OCI-LY7 (cell line): ENCODE measurements at regions not wholly inside any gene's neighbourhood (a gene's known extent, or its start where the extent isn't known, plus 50 kb on each side); places are given as distances from the start of the nearest gene placed in this dataset.

Source experiments
- BruUV-seq: library from RNA; stranded (reverse); fragments of 400-500 nt; replicated peaks from 2 replicates; lab custom pipeline; 2021; lab: Mats Ljungman, UMichigan
- CTCF ChIA-PET: fragments of 300-600 bp; sonication (Branson Sonifier 250); formaldehyde crosslinking; loops from one replicate; lab custom pipeline; 2022; ENCODE audit warnings: antibody characterized with exemption; ENCODE audit not compliant: unreplicated experiment; lab: Charles Lee
- POLR2A ChIA-PET: fragments of 300-600 bp; sonication (Branson Sonifier 250); formaldehyde crosslinking; loops from one replicate; lab custom pipeline; 2022; ENCODE audit warnings: antibody characterized with exemption; lab: Charles Lee
- DNase-seq: peaks from one replicate; pipeline ENCODE4 v3.0.0-alpha.2; 2015; ENCODE audit warnings: low spot score
- H2AFZ ChIP-seq: fragments of 200-600 bp; sonication (generic), shearing (Covaris generic); 2 replicates; pipeline ENCODE4 v1.6.1; 2014; ENCODE audit warnings: mild to moderate bottlenecking, antibody characterized with exemption, low read length, moderate library complexity
- H3K27ac ChIP-seq: fragments of 200-600 bp; sonication (generic); 2 replicates; pipeline ENCODE4 v1.5.1; 2014; ENCODE audit warnings: mixed run types, low read depth, mild to moderate bottlenecking, moderate library complexity, low read length, inconsistent platforms; ENCODE audit not compliant: poor library complexity, severe bottlenecking
- H3K36me3 ChIP-seq: fragments of 200-600 bp; sonication (generic); 2 replicates; pipeline ENCODE4 v1.6.1; 2014; ENCODE audit warnings: mild to moderate bottlenecking, antibody characterized with exemption, low read length, moderate library complexity, mixed read lengths; ENCODE audit not compliant: insufficient read depth
- H3K4me1 ChIP-seq: fragments of 200-600 bp; sonication (generic); 2 replicates; pipeline ENCODE4 v1.5.1; 2014; ENCODE audit warnings: mild to moderate bottlenecking, low read length; ENCODE audit not compliant: insufficient read depth, poor library complexity, severe bottlenecking
- H3K4me2 ChIP-seq: fragments of 200-600 bp; sonication (generic); 2 replicates; pipeline ENCODE4 v1.6.1; 2014; ENCODE audit warnings: mild to moderate bottlenecking, low read length
- H3K4me3 ChIP-seq: fragments of 200-600 bp; sonication (generic); 2 replicates; pipeline ENCODE4 v1.5.1; 2014; ENCODE audit warnings: mild to moderate bottlenecking, low read depth, low read length; ENCODE audit not compliant: poor library complexity, severe bottlenecking
- H3K79me2 ChIP-seq: fragments of 200-600 bp; sonication (generic); 2 replicates; pipeline ENCODE4 v1.6.1; 2016; ENCODE audit warnings: low read depth, mild to moderate bottlenecking, low read length, moderate library complexity, mixed read lengths; ENCODE audit not compliant: insufficient read depth
- H3K9me2 ChIP-seq: fragments of 200-600 bp; sonication (generic); 2 replicates; pipeline ENCODE4 v1.6.1; 2016; ENCODE audit warnings: mild to moderate bottlenecking, low read length, mixed read lengths; ENCODE audit not compliant: insufficient read depth
- H3K9me3 ChIP-seq: fragments of 200-600 bp; sonication (generic); 2 replicates; pipeline ENCODE4 v1.6.1; 2014; ENCODE audit warnings: mild to moderate bottlenecking, mixed run types, low read length, mixed read lengths
- H4K20me1 ChIP-seq: fragments of 200-600 bp; sonication (generic); 2 replicates; pipeline ENCODE4 v1.6.1; 2014; ENCODE audit warnings: mild to moderate bottlenecking, antibody characterized with exemption, low read length, moderate library complexity, mixed read lengths; ENCODE audit not compliant: insufficient read depth
- CTCF ChIP-seq: fragments of 200-600 bp; sonication (generic); conservative IDR thresholded peaks from 2 replicates; pipeline ENCODE4 v1.5.1; 2014; ENCODE audit warnings: mild to moderate bottlenecking, antibody characterized with exemption, low read length, moderate library complexity, mixed read lengths
- EZH2phosphoT487 ChIP-seq: fragments of 200-600 bp; sonication (generic); IDR thresholded peaks from 2 replicates; pipeline ENCODE4 v1.6.1; 2018; ENCODE audit warnings: low read depth, borderline replicate concordance, mild to moderate bottlenecking, mixed run types, antibody characterized with exemption, low read length, moderate library complexity, mixed read lengths
- intact Hi-C: fragments of 100-400 bp; cut with micrococcal nuclease; formaldehyde crosslinking; loops from one replicate; pipeline ENCODE4 v1.10.0; 2022; ENCODE audit not compliant: unreplicated experiment

- H3K4me2 ChIP-seq = no peak overlapping the region
- H3K4me3 ChIP-seq = no peak overlapping the region
- no peaks in the 10 kb centered on the region for H3K79me2 ChIP-seq
- POLR2A ChIA-PET = no interaction called here
- CTCF ChIA-PET = no interaction called here
- no peaks in the 10 kb centered on the region for H4K20me1 ChIP-seq
- H2AFZ ChIP-seq = no peak overlapping the region
- BruUV-seq = no TSS peak
- H3K9me2 ChIP-seq = no peaks in the 10 kb centered on the region
- H3K4me1 ChIP-seq = no peaks in the 10 kb centered on the region
- no peaks in the 10 kb centered on the region for H3K36me3 ChIP-seq
- H3K9me3 ChIP-seq = no peaks in the 10 kb centered on the region
- DNase-seq = no peak
- no peak overlapping the region for H3K27ac ChIP-seq
- intact Hi-C loops = no loop called here
- TF ChIP-seq CTCF (no peak), EZH2phosphoT487 (no peak)
Measured at GRCh38 chr10:121152033-121152432, 300.9 kb downstream of the WDR11 start.

GRCh38 chr10:121152935-121153334, 301.8 kb downstream of the WDR11 start:
- no peak for DNase-seq
- TF ChIP-seq CTCF = no peak
- POLR2A ChIA-PET = no interaction called here
- H3K9me3 ChIP-seq = no peaks in the 10 kb centered on the region
- H4K20me1 ChIP-seq = no peaks in the 10 kb centered on the region
- BruUV-seq = no TSS peak
- CTCF ChIA-PET = no interaction called here
- H3K36me3 ChIP-seq = no peaks in the 10 kb centered on the region
- no peaks in the 10 kb centered on the region for H3K79me2 ChIP-seq
- no peak overlapping the region for H3K4me2 ChIP-seq
- no peak overlapping the region for H2AFZ ChIP-seq
- intact Hi-C loops = no loop called here
- H3K27ac ChIP-seq = no peak overlapping the region
- no peaks in the 10 kb centered on the region for H3K9me2 ChIP-seq
- no peaks in the 10 kb centered on the region for H3K4me1 ChIP-seq
- no peak overlapping the region for H3K4me3 ChIP-seq

- TF ChIP-seq EZH2phosphoT487 (no peak), CTCF (no peak)
- Histone ChIP-seq H4K20me1 (no peaks in the 10 kb centered on the region), H2AFZ (no peak overlapping the region), H3K4me1 (no peaks in the 10 kb centered on the region), H3K4me3 (no peak overlapping the region), H3K79me2 (no peaks in the 10 kb centered on the region), H3K9me2 (no peaks in the 10 kb centered on the region), H3K9me3 (no peaks in the 10 kb centered on the region), H3K36me3 (no peaks in the 10 kb centered on the region), H3K4me2 (no peak overlapping the region), H3K27ac (no peak overlapping the region)
- intact Hi-C loops = no loop called here
- ChIA-PET CTCF (no interaction called here), POLR2A (interaction anchor here (0.6 kb wide), 1 partner anchor 1489 kb away, joined by 4 read pairs; no protein-coding TSS in a partner anchor)
- BruUV-seq = no TSS peak
- no peak for DNase-seq
Measured at GRCh38 chr10:121154310-121154709, 303.1 kb downstream of the WDR11 start.
